ENCODE measurements at regions not wholly inside any gene's neighbourhood (a gene's known extent, or its start where the extent isn't known, plus 50 kb on each side); places are given as distances from the start of the nearest gene placed in this dataset.

- Histone ChIP-seq H3K4me3 (no peak overlapping the region), H3K27me3 (no peaks in the 10 kb centered on the region), H3K4me1 (no peaks in the 10 kb centered on the region), H3K36me3 (no peaks in the 10 kb centered on the region), H3K9me3 (no peaks in the 10 kb centered on the region), H3K27ac (no peak overlapping the region)
- DNase-seq (ENCODE audit: low spot score) = no peak
- no peak for TF ChIP-seq CTCF (IDR thresholded peaks at IDR 0.05)
Observed at GRCh38 chr13:82439159-82439904, 1442.9 kb downstream of the SLITRK1 start.

GRCh38 chr13:82438320-82438719 lies 1444.0 kb downstream of the SLITRK1 start:
- TF ChIP-seq CTCF (IDR thresholded peaks at IDR 0.05) = no peak
- Histone ChIP-seq H3K27ac (no peak overlapping the region), H3K27me3 (no peaks in the 10 kb centered on the region), H3K36me3 (no peaks in the 10 kb centered on the region), H3K4me3 (no peak overlapping the region), H3K9me3 (no peaks in the 10 kb centered on the region), H3K4me1 (no peaks in the 10 kb centered on the region)
- no peak for DNase-seq (ENCODE audit: low spot score)

- Histone ChIP-seq H3K36me3 (no peaks in the 10 kb centered on the region), H3K4me1 (no peaks in the 10 kb centered on the region), H3K9me3 (no peaks in the 10 kb centered on the region), H3K4me3 (no peak overlapping the region), H3K27ac (no peak overlapping the region), H3K27me3 (no peaks in the 10 kb centered on the region)
- DNase-seq (ENCODE audit: low spot score) = no peak
- TF ChIP-seq CTCF (IDR thresholded peaks at IDR 0.05) = no peak
Observed at GRCh38 chr13:82436099-82436585, 1446.1 kb downstream of the SLITRK1 start.

- no peaks in the 10 kb centered on the region for H3K9me3 ChIP-seq
- H3K4me3 ChIP-seq = no peak overlapping the region
- no peak for DNase-seq (ENCODE audit: low spot score)
- no peaks in the 10 kb centered on the region for H3K36me3 ChIP-seq
- TF ChIP-seq CTCF (IDR thresholded peaks at IDR 0.05) = no peak
- H3K27me3 ChIP-seq = no peaks in the 10 kb centered on the region
- H3K4me1 ChIP-seq = no peaks in the 10 kb centered on the region
- no peak overlapping the region for H3K27ac ChIP-seq
Observed at GRCh38 chr13:82432949-82433348, 1449.3 kb downstream of the SLITRK1 start.

GRCh38 chr13:82412749-82413148 lies 1469.5 kb downstream of the SLITRK1 start:
- Histone ChIP-seq H3K27me3 (no peaks in the 10 kb centered on the region), H3K36me3 (no peaks in the 10 kb centered on the region), H3K9me3 (no peaks in the 10 kb centered on the region), H3K4me3 (no peak overlapping the region), H3K4me1 (no peaks in the 10 kb centered on the region), H3K27ac (no peak overlapping the region)
- TF ChIP-seq CTCF (IDR thresholded peaks at IDR 0.05) = no peak
- DNase-seq (ENCODE audit: low spot score) = no peak

- no peak overlapping the region for H3K27ac ChIP-seq
- H3K9me3 ChIP-seq = no peaks in the 10 kb centered on the region
- H3K4me1 ChIP-seq = no peaks in the 10 kb centered on the region
- TF ChIP-seq CTCF (IDR thresholded peaks at IDR 0.05) = no peak
- no peak for DNase-seq (ENCODE audit: low spot score)
- H3K36me3 ChIP-seq = no peaks in the 10 kb centered on the region
- no peaks in the 10 kb centered on the region for H3K27me3 ChIP-seq
- no peak overlapping the region for H3K4me3 ChIP-seq
Observed at GRCh38 chr13:82407321-82407720, 1475.0 kb downstream of the SLITRK1 start.
